Stimulated activated naive CD8-positive, alpha-beta T cell treated with anti-CD3 and anti-CD28 coated beads, Interleukin-15, Interleukin-2, amounts not matched to agents 100 ng/mL and 50 ng/mL, for 24 hours (primary cell): ENCODE measurements at regions not wholly inside any gene's neighbourhood (a gene's known extent, or its start where the extent isn't known, plus 50 kb on each side); places are given as distances from the start of the nearest gene placed in this dataset.
"Not testable (repeated sequence)": the region's sequence is repeated elsewhere in the genome, so short reads cannot be mapped to it uniquely, and the experiment has no call there.

Experiments
- H3K27ac Mint-ChIP-seq: one replicate; pipeline ENCODE4 v1.8.0; 2021; ENCODE audit warnings: mild to moderate bottlenecking, mixed read lengths
- H3K27me3 Mint-ChIP-seq: one replicate; pipeline ENCODE4 v1.8.0; 2021; ENCODE audit warnings: mixed read lengths
- H3K36me3 Mint-ChIP-seq: one replicate; pipeline ENCODE4 v1.8.0; 2021; ENCODE audit warnings: low read depth, mixed read lengths
- H3K4me1 Mint-ChIP-seq: one replicate; pipeline ENCODE4 v1.8.0; 2021; ENCODE audit warnings: low read depth, mixed read lengths
- H3K4me3 Mint-ChIP-seq: one replicate; pipeline ENCODE4 v1.8.0; 2021; ENCODE audit warnings: mild to moderate bottlenecking, mixed read lengths
- H3K9me3 Mint-ChIP-seq: one replicate; pipeline ENCODE4 v1.8.0; 2021; ENCODE audit warnings: mixed read lengths

DNA sequence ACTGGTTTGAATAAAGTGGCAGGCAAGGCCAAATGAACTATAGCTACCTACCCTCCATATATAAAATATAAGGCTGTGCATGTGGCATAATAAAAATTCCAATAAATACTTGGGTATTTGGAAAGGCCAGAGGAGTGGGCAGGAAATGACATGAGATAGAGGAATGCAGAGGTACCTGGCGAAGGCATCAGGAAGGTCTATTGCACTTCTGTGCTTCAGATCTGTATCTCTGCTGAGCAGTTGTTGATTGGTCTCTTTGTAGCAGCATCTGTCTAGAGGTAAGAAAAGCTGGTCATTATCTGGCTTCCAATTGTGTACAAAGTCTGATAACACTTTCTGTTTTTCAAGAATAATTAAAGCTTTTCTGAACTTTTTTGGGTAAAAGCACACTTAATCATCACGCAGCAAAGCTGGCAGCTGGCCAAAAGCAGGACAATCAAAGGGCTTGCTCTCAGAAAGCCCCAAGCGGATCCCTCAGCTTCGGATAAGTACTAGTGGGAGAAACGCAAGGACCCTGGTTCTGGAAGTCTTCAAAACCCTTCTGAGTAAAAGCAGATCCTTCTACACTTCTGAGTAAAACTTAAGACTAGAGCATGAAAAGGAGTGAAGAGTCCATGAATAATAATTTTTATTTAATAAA is 120.1 kb upstream of the TCF21 start:
- H3K27me3 Mint-ChIP-seq: peaks cover 5% of the 10 kb centered on the region
- H3K4me3 Mint-ChIP-seq: no peak overlapping the region
- H3K27ac Mint-ChIP-seq: no peak overlapping the region
- no peaks in the 10 kb centered on the region for H3K36me3 Mint-ChIP-seq
- H3K9me3 Mint-ChIP-seq: no peaks in the 10 kb centered on the region
- H3K4me1 Mint-ChIP-seq: no peaks in the 10 kb centered on the region

DNA sequence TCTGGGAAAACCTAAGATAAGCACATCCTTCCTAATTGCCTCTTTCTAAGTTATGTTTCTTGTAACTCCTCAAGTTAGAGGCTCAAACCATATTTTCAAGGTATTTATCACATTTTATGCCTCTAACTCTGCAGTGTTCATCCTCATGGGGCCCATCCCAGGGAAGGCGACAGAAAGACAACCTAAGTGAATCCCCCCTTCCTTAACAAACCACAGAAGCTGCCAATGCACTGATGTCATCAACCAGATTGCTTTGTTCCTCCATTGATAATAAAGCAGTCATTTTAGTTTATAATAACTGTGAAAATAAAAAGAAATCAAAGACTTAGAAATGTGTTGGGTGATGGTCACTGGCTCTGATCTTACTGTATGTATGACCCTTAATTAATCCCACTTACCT is 119.5 kb upstream of the TCF21 start:
- Mint-ChIP-seq H3K36me3 (no peaks in the 10 kb centered on the region), H3K4me1 (peaks cover 3% of the 10 kb centered on the region), H3K4me3 (no peak overlapping the region), H3K9me3 (no peaks in the 10 kb centered on the region), H3K27me3 (peaks cover 3% of the 10 kb centered on the region), H3K27ac (no peak overlapping the region)

DNA sequence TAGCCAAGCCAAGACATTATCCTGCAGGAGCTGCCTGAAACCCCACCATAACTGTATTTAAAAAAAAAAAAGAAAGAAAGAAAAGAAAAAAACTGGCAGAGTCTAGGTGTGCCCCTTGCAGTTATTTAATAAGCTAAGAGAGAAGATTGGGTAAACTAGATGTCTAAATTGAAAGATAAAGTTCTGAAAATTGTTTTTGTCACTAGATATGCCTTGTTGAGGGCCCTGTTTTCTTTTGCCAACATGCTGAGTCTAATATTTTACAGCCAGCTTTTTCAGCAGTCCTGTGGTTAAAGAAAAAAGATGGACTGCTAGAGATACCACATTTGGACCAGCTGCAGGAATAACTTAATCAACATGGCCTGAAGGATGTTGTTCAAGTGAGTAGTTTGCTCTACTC is 116.3 kb upstream of the TCF21 start:
- H3K4me1 Mint-ChIP-seq: peaks cover 5% of the 10 kb centered on the region
- H3K36me3 Mint-ChIP-seq: no peaks in the 10 kb centered on the region
- no peak overlapping the region for H3K27ac Mint-ChIP-seq
- H3K27me3 Mint-ChIP-seq: peaks cover 5% of the 10 kb centered on the region
- H3K4me3 Mint-ChIP-seq: no peak overlapping the region
- H3K9me3 Mint-ChIP-seq: peaks cover 5% of the 10 kb centered on the region

DNA sequence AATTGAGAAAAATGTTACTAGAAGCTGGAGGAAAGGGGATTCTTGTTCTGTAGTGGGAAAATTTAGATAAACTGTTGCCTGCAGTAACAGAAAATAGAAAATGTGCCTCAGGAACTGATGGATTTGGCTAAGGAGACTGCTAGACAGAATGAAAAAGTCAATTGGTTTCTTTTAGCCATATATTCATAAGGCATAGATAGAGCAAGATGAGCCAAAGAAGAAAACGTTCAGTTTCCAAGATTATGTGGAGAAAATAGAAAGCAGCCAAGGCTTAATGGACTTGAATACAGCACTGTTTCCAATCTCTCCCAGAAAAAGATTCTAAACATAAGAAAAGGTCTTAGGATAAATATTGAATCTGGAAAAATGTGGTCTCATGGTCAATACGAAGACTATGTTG is 115.1 kb upstream of the TCF21 start:
- Mint-ChIP-seq H3K4me3 (no peak overlapping the region), H3K4me1 (peaks cover 5% of the 10 kb centered on the region), H3K27me3 (peaks cover 5% of the 10 kb centered on the region), H3K36me3 (no peaks in the 10 kb centered on the region), H3K27ac (no peak overlapping the region), H3K9me3 (peaks cover 5% of the 10 kb centered on the region)

DNA sequence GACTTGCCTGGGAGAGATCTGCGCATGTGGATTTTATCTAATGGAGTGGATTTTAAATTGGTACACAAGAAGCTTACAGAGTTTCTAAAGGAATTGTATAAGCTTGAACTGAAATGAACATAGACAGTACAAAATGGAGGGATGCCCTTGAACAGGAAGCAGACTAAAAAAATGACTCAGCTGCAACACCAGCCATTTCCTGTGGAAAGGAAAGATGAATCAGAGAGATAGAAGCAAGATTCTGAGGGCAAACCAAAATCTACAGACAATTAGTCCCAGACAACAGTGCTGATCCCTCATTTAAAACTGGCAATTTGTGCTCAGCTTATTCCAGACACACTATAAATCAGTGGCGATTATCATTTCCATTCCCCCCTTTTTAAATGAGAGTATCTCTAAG is 114.6 kb upstream of the TCF21 start:
- no peaks in the 10 kb centered on the region for H3K36me3 Mint-ChIP-seq
- no peak overlapping the region for H3K27ac Mint-ChIP-seq
- peaks cover 5% of the 10 kb centered on the region for H3K9me3 Mint-ChIP-seq
- H3K27me3 Mint-ChIP-seq: peaks cover 5% of the 10 kb centered on the region
- H3K4me3 Mint-ChIP-seq: no peak overlapping the region
- H3K4me1 Mint-ChIP-seq: peaks cover 5% of the 10 kb centered on the region

DNA sequence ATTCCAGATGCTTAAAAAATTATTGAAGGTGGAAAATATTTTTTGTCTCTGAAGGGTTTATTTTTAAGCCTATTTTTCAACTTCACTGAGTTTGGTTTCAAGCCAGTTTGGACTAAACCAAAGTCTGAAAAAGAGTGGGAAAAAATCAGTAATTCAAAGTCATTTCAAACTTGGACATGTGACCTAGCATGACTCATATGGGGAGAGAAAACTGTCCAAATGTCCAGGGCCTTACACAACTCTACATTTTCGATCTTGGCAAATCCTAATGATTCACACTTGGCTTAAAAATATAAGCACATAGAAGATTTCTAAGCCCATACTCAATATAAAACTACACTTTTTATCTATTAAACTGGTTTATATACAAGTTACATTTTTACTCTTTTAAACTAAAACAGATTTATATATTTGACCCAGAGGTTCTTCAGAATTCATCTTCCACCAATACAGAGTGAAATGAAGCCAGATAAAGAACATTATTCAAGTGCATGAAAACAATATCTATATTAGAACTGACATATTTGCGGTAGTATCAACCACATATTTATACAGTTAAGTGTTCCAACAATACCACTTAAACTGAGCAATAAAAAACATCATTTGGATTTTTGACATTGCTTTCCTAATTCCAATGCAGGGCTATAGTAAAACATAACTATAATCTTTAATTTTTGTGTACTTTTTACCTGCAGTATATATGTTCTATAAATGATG is 110.3 kb upstream of the TCF21 start:
- H3K27me3 Mint-ChIP-seq: peaks cover 5% of the 10 kb centered on the region
- peaks cover 7% of the 10 kb centered on the region for H3K9me3 Mint-ChIP-seq
- no peaks in the 10 kb centered on the region for H3K36me3 Mint-ChIP-seq
- peaks cover 5% of the 10 kb centered on the region for H3K4me1 Mint-ChIP-seq
- H3K27ac Mint-ChIP-seq: no peak overlapping the region
- H3K4me3 Mint-ChIP-seq: no peak overlapping the region

DNA sequence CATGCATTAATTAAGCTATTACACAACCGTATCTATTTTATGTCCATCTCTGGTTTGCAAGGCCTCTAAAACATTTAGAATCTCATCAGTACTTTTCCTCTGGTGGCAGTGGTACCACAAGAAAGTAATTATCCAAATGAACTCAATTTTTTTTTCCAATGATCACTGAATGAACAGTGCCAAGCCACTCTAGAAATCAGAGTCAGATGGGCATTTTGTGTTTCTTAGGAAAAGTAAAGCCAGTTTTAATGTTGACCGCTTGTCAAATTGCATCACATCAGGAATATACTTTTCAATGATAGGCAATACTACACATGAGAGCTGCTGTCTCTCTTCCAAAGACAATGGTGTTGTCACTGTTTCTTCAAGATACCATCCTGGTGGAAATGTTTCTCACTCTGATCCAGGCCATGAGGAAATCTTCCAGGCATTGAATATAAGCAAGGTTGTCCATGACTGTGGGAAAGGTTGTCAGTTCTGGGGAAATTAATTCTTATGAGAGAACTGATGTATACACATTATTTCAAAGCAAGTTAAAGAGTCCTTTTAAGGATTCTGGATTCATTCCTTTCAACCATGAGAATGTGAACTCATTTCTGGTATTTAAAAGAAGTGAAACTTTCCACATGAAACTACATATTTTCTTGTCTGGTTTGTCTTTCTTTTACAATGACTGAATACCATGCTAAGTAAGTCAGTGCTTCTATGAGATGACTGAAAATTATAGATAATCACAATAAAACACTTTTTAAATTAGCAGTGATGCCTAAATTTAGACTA is 108.8 kb upstream of the TCF21 start:
- peaks cover 8% of the 10 kb centered on the region for H3K9me3 Mint-ChIP-seq

DNA sequence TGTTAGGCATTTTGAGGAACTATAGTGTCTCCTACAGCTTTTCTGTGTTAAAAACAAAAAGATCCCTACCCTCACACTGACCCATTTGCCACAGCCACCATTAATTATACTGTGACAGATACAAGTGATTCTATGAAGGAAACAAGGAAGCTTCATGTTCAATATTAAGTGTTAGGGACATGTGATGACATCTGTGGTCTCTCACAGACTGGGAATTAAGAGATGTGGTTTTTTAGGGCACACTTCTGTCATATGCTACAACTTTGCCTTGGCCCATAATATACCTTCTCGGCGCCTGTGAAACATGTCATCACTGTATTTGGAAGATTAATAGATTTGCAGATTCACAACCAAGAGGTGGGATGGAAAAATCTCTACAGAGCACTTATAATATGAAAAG is 102.9 kb upstream of the TCF21 start:
- H3K27ac Mint-ChIP-seq: no peak overlapping the region
- peaks cover 27% of the 10 kb centered on the region for H3K27me3 Mint-ChIP-seq
- H3K36me3 Mint-ChIP-seq: no peaks in the 10 kb centered on the region
- H3K9me3 Mint-ChIP-seq: peaks cover 3% of the 10 kb centered on the region
- H3K4me1 Mint-ChIP-seq: no peaks in the 10 kb centered on the region
- no peak overlapping the region for H3K4me3 Mint-ChIP-seq

More for the DNA sequence above, 108.8 kb upstream of the TCF21 start:
- Mint-ChIP-seq H3K4me1 (no peaks in the 10 kb centered on the region), H3K27me3 (peaks cover 15% of the 10 kb centered on the region), H3K27ac (no peak overlapping the region), H3K36me3 (no peaks in the 10 kb centered on the region), H3K4me3 (no peak overlapping the region)

DNA sequence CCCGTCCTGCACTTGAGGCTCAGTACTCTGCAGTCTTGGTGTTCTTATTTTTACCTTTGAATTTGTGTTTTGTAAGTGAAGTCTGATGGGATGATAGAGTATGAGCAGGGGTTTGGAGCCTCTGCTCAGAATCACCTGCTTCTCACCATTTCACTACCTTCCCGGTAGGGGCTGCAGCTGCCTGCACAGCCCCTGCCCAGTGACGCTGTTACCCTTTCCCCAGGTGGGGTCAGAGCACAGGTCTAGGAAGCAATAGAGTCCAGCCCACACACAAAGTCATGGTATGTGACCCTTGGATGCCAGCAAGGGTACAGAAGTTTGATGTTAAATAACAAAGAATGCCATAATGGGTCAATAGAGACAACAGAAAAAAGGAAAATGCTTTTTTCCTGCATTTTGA is 101.8 kb upstream of the TCF21 start:
- H3K27me3 Mint-ChIP-seq: peaks cover 27% of the 10 kb centered on the region
- no peak overlapping the region for H3K4me3 Mint-ChIP-seq
- no peaks in the 10 kb centered on the region for H3K36me3 Mint-ChIP-seq
- no peak overlapping the region for H3K27ac Mint-ChIP-seq
- H3K4me1 Mint-ChIP-seq: no peaks in the 10 kb centered on the region
- peaks cover 3% of the 10 kb centered on the region for H3K9me3 Mint-ChIP-seq

DNA sequence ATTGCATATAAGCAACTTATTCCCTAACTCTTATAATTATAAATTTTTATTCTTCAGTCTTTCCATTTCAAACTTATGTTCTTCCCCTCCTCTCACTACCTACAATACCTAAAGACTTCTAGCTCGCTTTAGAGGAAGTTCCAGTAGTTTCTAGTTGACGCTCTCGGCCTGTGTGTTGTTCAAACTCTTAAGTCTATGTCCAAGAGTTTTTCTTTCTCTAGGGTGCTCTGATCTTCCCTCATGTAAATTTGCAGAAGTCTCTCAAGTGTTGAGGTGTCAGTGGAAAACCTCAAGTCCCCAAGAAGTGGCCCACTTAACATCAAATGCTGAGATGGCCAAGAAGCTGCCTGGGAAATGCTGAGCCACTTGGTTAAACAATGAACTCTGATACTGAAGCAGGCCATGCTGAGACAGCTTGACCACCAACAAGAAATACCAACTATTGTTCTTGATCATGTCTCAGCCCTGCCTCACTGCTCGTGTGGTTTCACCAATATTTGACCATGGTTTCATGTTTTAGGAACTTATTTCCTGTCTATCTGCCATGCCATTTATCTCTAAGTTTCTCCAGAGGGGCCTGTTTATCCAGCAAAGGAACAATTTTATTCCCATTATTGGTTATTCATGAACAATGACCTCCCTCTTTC is 100.9 kb upstream of the TCF21 start:
- peaks cover 3% of the 10 kb centered on the region for H3K9me3 Mint-ChIP-seq
- no peaks in the 10 kb centered on the region for H3K4me1 Mint-ChIP-seq
- peaks cover 27% of the 10 kb centered on the region for H3K27me3 Mint-ChIP-seq
- no peak overlapping the region for H3K27ac Mint-ChIP-seq
- no peak overlapping the region for H3K4me3 Mint-ChIP-seq
- H3K36me3 Mint-ChIP-seq: no peaks in the 10 kb centered on the region

DNA sequence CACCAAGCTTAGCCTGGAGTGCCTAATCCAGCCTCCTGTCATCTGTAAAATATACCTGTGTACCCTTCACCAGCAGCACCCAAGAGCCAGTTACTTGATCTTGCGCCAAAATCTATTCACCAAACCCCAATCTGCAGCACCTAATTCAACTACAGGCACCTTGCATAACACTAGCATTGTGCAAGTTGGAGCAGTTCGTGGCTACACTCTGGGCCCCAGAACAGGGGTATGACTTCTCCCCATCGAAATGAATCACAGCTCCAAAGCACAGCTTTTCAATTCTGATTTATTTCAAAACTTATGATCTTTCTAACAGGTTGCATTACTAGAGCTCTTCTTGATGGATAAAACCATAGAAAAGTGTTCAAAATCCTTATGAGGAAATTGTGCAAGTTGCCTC is 100.4 kb upstream of the TCF21 start:
- Mint-ChIP-seq H3K9me3 (peaks cover 1% of the 10 kb centered on the region), H3K4me3 (no peak overlapping the region), H3K36me3 (no peaks in the 10 kb centered on the region), H3K4me1 (no peaks in the 10 kb centered on the region), H3K27me3 (peaks cover 27% of the 10 kb centered on the region), H3K27ac (no peak overlapping the region)

DNA sequence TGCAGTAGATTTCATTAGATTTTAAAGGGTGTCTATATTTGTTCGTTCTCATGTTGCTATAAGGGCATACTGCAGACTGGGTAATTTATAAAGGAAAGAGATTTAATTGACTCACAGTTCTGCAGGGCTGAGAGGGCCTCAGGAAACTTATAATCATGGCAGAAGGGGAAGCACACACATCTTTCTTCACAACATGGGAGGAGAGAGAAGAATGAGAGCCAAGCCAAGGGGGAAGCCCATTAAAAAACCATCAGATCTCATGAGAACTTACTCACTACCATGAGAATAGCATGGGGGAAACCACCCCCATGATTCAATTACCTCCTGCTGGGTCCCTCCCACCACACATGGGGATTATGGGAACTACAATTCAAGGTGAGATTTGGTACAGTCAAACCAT is 99.5 kb upstream of the TCF21 start:
- H3K27me3 Mint-ChIP-seq: peaks cover 23% of the 10 kb centered on the region
- not testable (repeated sequence) for H3K4me3 Mint-ChIP-seq, H3K36me3 Mint-ChIP-seq, H3K27ac Mint-ChIP-seq, H3K4me1 Mint-ChIP-seq, H3K9me3 Mint-ChIP-seq

DNA sequence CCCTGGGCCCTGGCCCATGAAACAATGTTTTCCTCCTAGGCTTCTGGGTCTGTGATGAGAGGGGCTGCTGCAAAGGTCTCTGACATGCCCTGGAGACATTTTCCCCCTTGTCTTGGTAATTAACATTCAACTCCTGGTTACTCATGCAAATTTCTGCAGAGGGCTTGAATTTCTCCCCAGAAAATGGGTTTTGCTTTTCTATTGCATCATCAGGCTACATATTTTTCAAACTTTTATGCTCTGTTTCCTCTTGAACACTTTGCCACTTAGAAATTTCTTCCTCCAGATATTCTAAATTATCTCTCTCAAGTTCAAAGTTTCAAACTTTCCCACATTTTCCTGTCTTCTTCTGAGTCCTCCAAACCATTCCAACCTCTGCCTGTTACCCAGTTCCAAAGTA is 98.2 kb upstream of the TCF21 start:
- not testable (repeated sequence) for H3K27ac Mint-ChIP-seq, H3K4me1 Mint-ChIP-seq

DNA sequence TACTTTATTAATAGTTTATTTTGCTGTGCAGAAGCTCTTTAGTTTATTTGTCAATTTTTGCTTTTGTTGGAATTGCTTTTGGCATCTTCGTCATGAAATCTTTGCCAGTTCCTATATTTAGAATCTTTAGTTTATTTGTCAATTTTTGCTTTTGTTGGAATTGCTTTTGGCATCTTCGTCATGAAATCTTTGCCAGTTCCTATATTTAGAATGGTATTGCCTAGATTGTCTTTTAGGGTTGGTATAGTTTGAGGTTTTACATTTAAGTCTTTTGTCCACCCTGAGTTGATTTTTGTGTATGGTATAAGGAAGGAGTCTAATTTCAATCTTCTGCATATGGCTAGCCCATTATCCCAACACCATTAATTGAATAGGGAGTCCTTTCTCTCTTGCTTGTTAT is 93.9 kb upstream of the TCF21 start:
- peaks cover 10% of the 10 kb centered on the region for H3K9me3 Mint-ChIP-seq
- not testable (repeated sequence) for H3K27me3 Mint-ChIP-seq, H3K27ac Mint-ChIP-seq, H3K4me1 Mint-ChIP-seq, H3K36me3 Mint-ChIP-seq, H3K4me3 Mint-ChIP-seq

More for the DNA sequence above, 98.2 kb upstream of the TCF21 start:
- H3K36me3 Mint-ChIP-seq, H3K4me3 Mint-ChIP-seq, H3K9me3 Mint-ChIP-seq: not testable (repeated sequence)
- peaks cover 11% of the 10 kb centered on the region for H3K27me3 Mint-ChIP-seq

DNA sequence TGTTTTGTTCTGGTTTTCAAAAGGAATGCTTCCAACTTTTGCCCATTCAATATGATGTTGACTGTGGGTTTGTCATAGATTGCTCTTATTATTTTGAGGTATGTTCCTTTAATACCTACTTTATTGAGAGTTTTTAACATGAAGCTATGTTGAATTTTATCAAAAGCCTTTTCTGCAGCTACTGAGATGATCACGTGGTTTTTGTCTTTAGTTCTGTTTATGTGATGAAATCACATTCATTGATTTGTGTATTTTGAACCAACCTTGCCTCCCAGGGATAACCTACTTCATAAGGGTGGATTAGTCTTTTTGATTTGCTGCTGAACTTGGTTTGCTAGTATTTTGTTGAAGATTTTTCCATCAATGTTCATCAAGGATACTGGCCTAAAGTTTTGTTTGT is 92.7 kb upstream of the TCF21 start:
- H3K4me1 Mint-ChIP-seq: no peaks in the 10 kb centered on the region
- no peak overlapping the region for H3K4me3 Mint-ChIP-seq
- no peaks in the 10 kb centered on the region for H3K36me3 Mint-ChIP-seq
- no peak overlapping the region for H3K27ac Mint-ChIP-seq
- H3K9me3 Mint-ChIP-seq: peaks cover 10% of the 10 kb centered on the region
- H3K27me3 Mint-ChIP-seq: peaks cover 7% of the 10 kb centered on the region
